Panc1 (cell line): ENCODE measurements at regions not wholly inside any gene's neighbourhood (a gene's known extent, or its start where the extent isn't known, plus 50 kb on each side); places are given as distances from the start of the nearest gene placed in this dataset.

Experiments used
- CTCF ChIP-seq: fragments of 450-650 bp; IDR thresholded peaks from 2 replicates; pipeline ENCODE4 v1.5.1; 2017; ENCODE audit warnings: mild to moderate bottlenecking
- POLR2AphosphoS5 ChIP-seq: IDR thresholded peaks from 2 replicates; pipeline ENCODE4 v1.6.1; 2012; ENCODE audit warnings: mild to moderate bottlenecking, low read depth, low read length, moderate library complexity
- REST ChIP-seq, 2 experiments: IDR thresholded peaks; 2 replicates each; pipeline ENCODE4 v1.6.1; 2011 to 2012; ENCODE audit warnings: low read depth in 2 of 2, control low read depth in 1 of 2, low read length in 1 of 2, mild to moderate bottlenecking in 1 of 2, moderate library complexity in 1 of 2; ENCODE audit not compliant: insufficient read depth in 1 of 2
- SIN3A ChIP-seq: IDR thresholded peaks from 2 replicates; pipeline ENCODE4 v1.6.1; 2012; ENCODE audit warnings: low read depth, mild to moderate bottlenecking, low read length, moderate library complexity, borderline replicate concordance; ENCODE audit not compliant: insufficient read depth
- TCF7L2 ChIP-seq: IDR thresholded peaks from 2 replicates; pipeline ENCODE4 v1.6.1; 2011; ENCODE audit warnings: mild to moderate bottlenecking, low read depth, low read length, inconsistent platforms

- no peak for TF ChIP-seq CTCF
- no peak for TF ChIP-seq SIN3A
- TF ChIP-seq POLR2AphosphoS5 = no peak
- no peak for TF ChIP-seq REST (IDR thresholded peaks at IDR 0.05; ENCODE audit: insufficient read depth in 1 of 2, low read depth in 2 of 2, low read length in 1 of 2)
- TF ChIP-seq TCF7L2 = no peak
These were observed 602.6 kb upstream of the PTCHD4 start for GRCh38 chr6:48713612-48714011.
